ENCODE measurements at regions not wholly inside any gene's neighbourhood (a gene's known extent, or its start where the extent isn't known, plus 50 kb on each side); places are given as distances from the start of the nearest gene placed in this dataset.

- H3K36me3 ChIP-seq = no peaks in the 10 kb centered on the region
- no peak overlapping the region for H3K4me3 ChIP-seq
- H3K9me3 ChIP-seq = peaks cover 0 to 4% (median 0%) of the 10 kb centered on the region in 4 donors
- DNase-seq = no peak
- no peak overlapping the region for H3K27ac ChIP-seq
- TF ChIP-seq POLR2A (IDR thresholded peaks at IDR 0.05) (no peak), CTCF (IDR thresholded peaks at IDR 0.05) (no peak)
- H3K4me1 ChIP-seq = no peaks in the 10 kb centered on the region
- H3K27me3 ChIP-seq = no peaks in the 10 kb centered on the region
Measured at GRCh38 chr5:23367874-23368273, 139.5 kb upstream of the PRDM9 start.

GRCh38 chr5:23353286-23353685 is 154.1 kb upstream of the PRDM9 start:
- Histone ChIP-seq H3K4me3 (no peak overlapping the region), H3K27ac (no peak overlapping the region), H3K36me3 (no peaks in the 10 kb centered on the region), H3K9me3 (no peaks in the 10 kb centered on the region), H3K4me1 (no peaks in the 10 kb centered on the region), H3K27me3 (no peaks in the 10 kb centered on the region)
- no peak for DNase-seq
- no peak for TF ChIP-seq CTCF (IDR thresholded peaks at IDR 0.05)
- TF ChIP-seq POLR2A (IDR thresholded peaks at IDR 0.05) = no peak

- Histone ChIP-seq H3K9me3 (no peaks in the 10 kb centered on the region), H3K36me3 (no peaks in the 10 kb centered on the region), H3K4me3 (no peak overlapping the region), H3K4me1 (no peaks in the 10 kb centered on the region), H3K27me3 (no peaks in the 10 kb centered on the region), H3K27ac (no peak overlapping the region)
- DNase-seq = no peak
- no peak for TF ChIP-seq CTCF (IDR thresholded peaks at IDR 0.05)
- TF ChIP-seq POLR2A (IDR thresholded peaks at IDR 0.05) = no peak
Measured at GRCh38 chr5:23352446-23352845, 155.0 kb upstream of the PRDM9 start.

GRCh38 chr5:23343121-23343520 is 164.3 kb upstream of the PRDM9 start:
- H3K4me3 ChIP-seq = no peak overlapping the region
- no peaks in the 10 kb centered on the region for H3K4me1 ChIP-seq
- H3K27ac ChIP-seq = no peak overlapping the region
- H3K9me3 ChIP-seq = no peaks in the 10 kb centered on the region
- no peaks in the 10 kb centered on the region for H3K27me3 ChIP-seq
- no peaks in the 10 kb centered on the region for H3K36me3 ChIP-seq
- TF ChIP-seq CTCF (IDR thresholded peaks at IDR 0.05) (no peak), POLR2A (IDR thresholded peaks at IDR 0.05) (no peak)
- no peak for DNase-seq

- Histone ChIP-seq H3K27ac (no peak overlapping the region), H3K9me3 (no peaks in the 10 kb centered on the region), H3K4me3 (no peak overlapping the region), H3K36me3 (no peaks in the 10 kb centered on the region), H3K4me1 (no peaks in the 10 kb centered on the region), H3K27me3 (no peaks in the 10 kb centered on the region)
- TF ChIP-seq POLR2A (IDR thresholded peaks at IDR 0.05) = no peak
- TF ChIP-seq CTCF (IDR thresholded peaks at IDR 0.05) = no peak
- DNase-seq = no peak
Measured at GRCh38 chr5:23332650-23333251, 174.7 kb upstream of the PRDM9 start.

GRCh38 chr5:23330726-23331125 is 176.7 kb upstream of the PRDM9 start:
- H3K27ac ChIP-seq = no peak overlapping the region
- H3K9me3 ChIP-seq = no peaks in the 10 kb centered on the region
- no peaks in the 10 kb centered on the region for H3K4me1 ChIP-seq
- H3K27me3 ChIP-seq = no peaks in the 10 kb centered on the region
- no peaks in the 10 kb centered on the region for H3K36me3 ChIP-seq
- no peak for TF ChIP-seq POLR2A (IDR thresholded peaks at IDR 0.05)
- TF ChIP-seq CTCF (IDR thresholded peaks at IDR 0.05) = no peak
- no peak overlapping the region for H3K4me3 ChIP-seq
- DNase-seq = no peak
